ENCODE measurements at regions not wholly inside any gene's neighbourhood (a gene's known extent, or its start where the extent isn't known, plus 50 kb on each side); places are given as distances from the start of the nearest gene placed in this dataset.

DNA sequence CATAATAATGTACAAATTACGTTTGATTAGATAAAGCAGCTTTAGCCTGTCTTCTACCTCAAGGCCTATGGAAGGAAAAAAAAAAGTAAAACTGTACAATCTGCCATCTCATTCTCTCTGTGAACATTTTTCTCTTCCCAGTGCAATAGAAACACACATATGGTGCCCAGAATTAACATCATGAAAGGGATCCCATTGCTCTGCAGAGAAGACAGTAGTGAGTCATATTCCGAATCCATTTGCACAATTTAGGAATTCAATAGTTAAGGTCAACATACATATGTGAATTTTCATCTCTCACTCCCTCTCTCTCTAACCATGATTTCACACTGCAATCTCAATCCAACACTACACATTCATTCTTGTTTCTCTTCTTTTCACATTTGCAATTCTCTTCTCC, 640.9 kb upstream of the SOX11 start (continued):
- TF ChIP-seq NR2F6 (IDR thresholded peaks at IDR 0.05) (no peak), NR2F6 (CRISPR knock-in tag; IDR thresholded peaks at IDR 0.05) (no peak), ZNF180 (CRISPR knock-in tag; IDR thresholded peaks at IDR 0.05; ENCODE audit: borderline replicate concordance, low read depth) (no peak), POLR2AphosphoS2 (IDR thresholded peaks at IDR 0.05; ENCODE audit: low read depth, low read length) (no peak)
- TF ChIP-seq, protein P1, sequence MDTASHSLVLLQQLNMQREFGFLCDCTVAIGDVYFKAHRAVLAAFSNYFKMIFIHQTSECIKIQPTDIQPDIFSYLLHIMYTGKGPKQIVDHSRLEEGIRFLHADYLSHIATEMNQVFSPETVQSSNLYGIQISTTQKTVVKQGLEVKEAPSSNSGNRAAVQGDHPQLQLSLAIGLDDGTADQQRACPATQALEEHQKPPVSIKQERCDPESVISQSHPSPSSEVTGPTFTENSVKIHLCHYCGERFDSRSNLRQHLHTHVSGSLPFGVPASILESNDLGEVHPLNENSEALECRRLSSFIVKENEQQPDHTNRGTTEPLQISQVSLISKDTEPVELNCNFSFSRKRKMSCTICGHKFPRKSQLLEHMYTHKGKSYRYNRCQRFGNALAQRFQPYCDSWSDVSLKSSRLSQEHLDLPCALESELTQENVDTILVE (CRISPR knock-in tag; IDR thresholded peaks at IDR 0.05) = no peak
- TF ChIP-seq, protein P2, sequence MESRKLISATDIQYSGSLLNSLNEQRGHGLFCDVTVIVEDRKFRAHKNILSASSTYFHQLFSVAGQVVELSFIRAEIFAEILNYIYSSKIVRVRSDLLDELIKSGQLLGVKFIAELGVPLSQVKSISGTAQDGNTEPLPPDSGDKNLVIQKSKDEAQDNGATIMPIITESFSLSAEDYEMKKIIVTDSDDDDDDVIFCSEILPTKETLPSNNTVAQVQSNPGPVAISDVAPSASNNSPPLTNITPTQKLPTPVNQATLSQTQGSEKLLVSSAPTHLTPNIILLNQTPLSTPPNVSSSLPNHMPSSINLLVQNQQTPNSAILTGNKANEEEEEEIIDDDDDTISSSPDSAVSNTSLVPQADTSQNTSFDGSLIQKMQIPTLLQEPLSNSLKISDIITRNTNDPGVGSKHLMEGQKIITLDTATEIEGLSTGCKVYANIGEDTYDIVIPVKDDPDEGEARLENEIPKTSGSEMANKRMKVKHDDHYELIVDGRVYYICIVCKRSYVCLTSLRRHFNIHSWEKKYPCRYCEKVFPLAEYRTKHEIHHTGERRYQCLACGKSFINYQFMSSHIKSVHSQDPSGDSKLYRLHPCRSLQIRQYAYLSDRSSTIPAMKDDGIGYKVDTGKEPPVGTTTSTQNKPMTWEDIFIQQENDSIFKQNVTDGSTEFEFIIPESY (CRISPR knock-in tag; IDR thresholded peaks at IDR 0.05) = no peak

DNA sequence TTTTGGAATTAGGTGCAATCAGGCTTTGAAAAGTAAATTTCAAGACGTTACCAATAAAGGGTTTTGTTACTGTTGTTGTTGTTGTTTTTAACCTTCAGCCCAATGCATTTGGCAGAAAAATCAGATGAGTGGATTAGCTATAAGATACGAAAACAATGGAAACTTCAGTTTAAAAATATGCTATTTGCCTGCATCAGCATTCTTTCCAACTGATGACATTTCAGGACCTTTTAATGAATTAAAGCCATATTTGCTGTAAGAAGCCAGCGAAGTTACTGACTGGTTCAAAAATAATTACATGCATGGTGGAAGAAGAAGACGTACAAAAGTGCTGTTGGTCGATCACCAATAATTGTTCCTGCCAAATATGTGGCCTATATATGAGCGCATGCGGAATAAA, 639.3 kb upstream of the SOX11 start:
- intact Hi-C loops (cut with micrococcal nuclease; ENCODE audit: unreplicated experiment) = no loop called here
- ChIA-PET POLR2A (no interaction called here), CTCF (ENCODE audit: low intra/inter-chr PET ratio, low total read pairs) (no interaction called here)
- Histone ChIP-seq H3K27me3 (ENCODE audit: control insufficient read depth in 1 of 2, insufficient read depth in 2 of 2, low read length in 2 of 2) (no peaks in the 10 kb centered on the region), H3K36me3 (replicated peaks in 1 of 2; ENCODE audit: control insufficient read depth in 1 of 2, insufficient read depth in 2 of 2, low read length in 2 of 2) (no peaks in the 10 kb centered on the region), H3K27ac (ENCODE audit: extremely low read length, insufficient read depth, low read length) (no peak overlapping the region), H3K9me3 (ENCODE audit: low read length) (peaks cover 84% of the 10 kb centered on the region), H3K4me2 (ENCODE audit: low read depth, low read length) (no peak overlapping the region), H3K4me1 (ENCODE audit: insufficient read depth, low read length) (no peaks in the 10 kb centered on the region), H3K79me2 (ENCODE audit: insufficient read depth, low read length) (no peaks in the 10 kb centered on the region), H3K4me3 (replicated peaks in 1 of 3; ENCODE audit: insufficient read depth in 1 of 3, low read depth in 2 of 3, low read length in 3 of 3) (no peak overlapping the region), H3K9ac (ENCODE audit: insufficient read depth, low read depth, low read length) (no peak overlapping the region), H2AFZ (ENCODE audit: low read length) (no peak overlapping the region), H4K20me1 (ENCODE audit: insufficient read depth, low read length) (no peaks in the 10 kb centered on the region)
- in situ Hi-C loops (cut with HindIII; ENCODE audit: extremely low pct_ligation_motif_present, low pct_unique_long_range_greater_than_20kb) = no loop called here
- TF ChIP-seq ZNF619 (CRISPR knock-in tag; IDR thresholded peaks at IDR 0.05) (no peak), MBD4 (IDR thresholded peaks at IDR 0.05; ENCODE audit: borderline replicate concordance, low read length) (no peak), MAFF (IDR thresholded peaks at IDR 0.05; ENCODE audit: low read depth, low read length) (peak; percentile 52), SPEN (CRISPR knock-in tag; IDR thresholded peaks at IDR 0.05; ENCODE audit: low read depth) (no peak), MAFK (conservative IDR thresholded peaks at IDR 0.05 in 1 of 2, IDR thresholded peaks at IDR 0.05 in 1 of 2; ENCODE audit: low read length in 2 of 2) (peak; percentile 26 to 73; a peak in 3 of 4 replicates)
- no peak for ATAC-seq
- no peak for FAIRE-seq
- 35% methylated on average over 7 of the region's 7 CpGs for WGBS (ENCODE audit: low lambda C conversion rate)
- BruUV-seq (replicated peaks) = no TSS peak
- no peak for DNase-seq (ENCODE audit: low spot score)
